SH-SY5Y (cell line): ENCODE measurements at regions not wholly inside any gene's neighbourhood (a gene's known extent, or its start where the extent isn't known, plus 50 kb on each side); places are given as distances from the start of the nearest gene placed in this dataset.

Source experiments
- GATA2 ChIP-seq: IDR thresholded peaks from 2 replicates; pipeline ENCODE4 v1.6.1; 2011; ENCODE audit warnings: mild to moderate bottlenecking, low read depth, low read length
- GATA3 ChIP-seq: IDR thresholded peaks from 2 replicates; pipeline ENCODE4 v1.6.1; 2011; ENCODE audit warnings: low read depth, mild to moderate bottlenecking, low read length, moderate library complexity

GRCh38 chr13:99830931-99831330 lies 140.6 kb downstream of the ZIC5 start:
- no peak for TF ChIP-seq GATA2

GRCh38 chr13:99829593-99830239 lies 141.9 kb downstream of the ZIC5 start:
- TF ChIP-seq GATA3 (no peak), GATA2 (no peak)

- TF ChIP-seq GATA3 = no peak
- no peak for TF ChIP-seq GATA2
These were observed 142.4 kb downstream of the ZIC5 start for GRCh38 chr13:99829161-99829560.

- TF ChIP-seq GATA2 = no peak
- TF ChIP-seq GATA3 = no peak
These were observed 142.8 kb downstream of the ZIC5 start for GRCh38 chr13:99828735-99829134.

GRCh38 chr13:99828123-99828522 lies 143.4 kb downstream of the ZIC5 start:
- no peak for TF ChIP-seq GATA2
- no peak for TF ChIP-seq GATA3

- TF ChIP-seq GATA2 (no peak), GATA3 (no peak)
These were observed 144.4 kb downstream of the ZIC5 start for GRCh38 chr13:99827011-99827772.

- TF ChIP-seq GATA3 (no peak), GATA2 (no peak)
These were observed 147.6 kb downstream of the ZIC5 start for GRCh38 chr13:99823961-99824360.

- TF ChIP-seq GATA3 = no peak
- TF ChIP-seq GATA2 = no peak
These were observed 148.7 kb downstream of the ZIC5 start for GRCh38 chr13:99822820-99823219.

- TF ChIP-seq GATA2 (no peak), GATA3 (no peak)
These were observed 149.8 kb downstream of the ZIC5 start for GRCh38 chr13:99821741-99822140.

GRCh38 chr13:99819967-99820366 lies 151.6 kb downstream of the ZIC5 start:
- TF ChIP-seq GATA2 = no peak
- TF ChIP-seq GATA3 = no peak

- TF ChIP-seq GATA2 (no peak), GATA3 (no peak)
These were observed 155.2 kb downstream of the ZIC5 start for GRCh38 chr13:99816321-99816720.

GRCh38 chr13:99813336-99814095 lies 158.1 kb downstream of the ZIC5 start:
- TF ChIP-seq GATA3 (no peak), GATA2 (no peak)

- TF ChIP-seq GATA2 (no peak), GATA3 (no peak)
These were observed 158.9 kb downstream of the ZIC5 start for GRCh38 chr13:99812625-99813024.

- TF ChIP-seq GATA3 (no peak), GATA2 (no peak)
These were observed 160.4 kb downstream of the ZIC5 start for GRCh38 chr13:99811067-99811700.
